DOHH2 (cell line): ENCODE measurements at regions not wholly inside any gene's neighbourhood (a gene's known extent, or its start where the extent isn't known, plus 50 kb on each side); places are given as distances from the start of the nearest gene placed in this dataset.

Experiments
- H3F3A ChIP-seq: fragments of 200-600 bp; sonication (generic), shearing (Covaris generic); 2 replicates; pipeline ENCODE4 v1.6.0; 2016; ENCODE audit warnings: antibody characterized with exemption, mild to moderate bottlenecking; ENCODE audit not compliant: control insufficient read depth, insufficient read depth
- H3K27ac ChIP-seq: fragments of 200-600 bp; sonication (generic); 2 replicates; pipeline ENCODE4 v1.5.1; 2014; ENCODE audit warnings: low read depth, mild to moderate bottlenecking, low read length, moderate library complexity
- H3K27me3 ChIP-seq: fragments of 200-600 bp; sonication (generic); 2 replicates; pipeline ENCODE4 v1.6.1; 2014; ENCODE audit warnings: mild to moderate bottlenecking, low read length, mixed read lengths; ENCODE audit not compliant: control insufficient read depth
- H3K36me3 ChIP-seq: fragments of 200-600 bp; sonication (generic); 2 replicates; pipeline ENCODE4 v1.6.1; 2014; ENCODE audit warnings: mild to moderate bottlenecking, low read length, moderate library complexity, mixed read lengths; ENCODE audit not compliant: control insufficient read depth
- H3K4me1 ChIP-seq: fragments of 200-600 bp; sonication (generic); 2 replicates; pipeline ENCODE4 v1.6.1; 2014; ENCODE audit warnings: mild to moderate bottlenecking, low read length, mixed read lengths; ENCODE audit not compliant: control insufficient read depth
- H3K4me2 ChIP-seq: fragments of 200-600 bp; sonication (generic); 2 replicates; pipeline ENCODE4 v1.6.0; 2014; ENCODE audit warnings: mild to moderate bottlenecking, low read length, moderate library complexity
- H3K4me3 ChIP-seq: fragments of 200-600 bp; sonication (generic); 2 replicates; pipeline ENCODE4 v1.5.1; 2014; ENCODE audit warnings: mild to moderate bottlenecking, low read length, mixed read lengths
- H3K79me2 ChIP-seq: fragments of 200-600 bp; sonication (generic); 2 replicates; pipeline ENCODE4 v1.6.1; 2014; ENCODE audit warnings: mild to moderate bottlenecking, low read length, mixed read lengths; ENCODE audit not compliant: control insufficient read depth
- H3K9me2 ChIP-seq: fragments of 200-600 bp; sonication (generic); replicated peaks from 2 replicates; pipeline ENCODE4 v1.6.1; 2014; ENCODE audit warnings: mild to moderate bottlenecking, low read length, mixed read lengths; ENCODE audit not compliant: control insufficient read depth
- H3K9me3 ChIP-seq: fragments of 200-600 bp; sonication (generic); 2 replicates; pipeline ENCODE4 v1.6.1; 2014; ENCODE audit warnings: antibody characterized with exemption, low read length, mixed read lengths; ENCODE audit not compliant: control insufficient read depth, insufficient read depth
- H4K20me1 ChIP-seq: fragments of 200-600 bp; sonication (generic); 2 replicates; pipeline ENCODE4 v1.6.0; 2014; ENCODE audit warnings: low read depth, mild to moderate bottlenecking, antibody characterized with exemption, low read length, moderate library complexity; ENCODE audit not compliant: control insufficient read depth, insufficient read depth
- EZH2phosphoT487 ChIP-seq: fragments of 200-600 bp; sonication (generic); IDR thresholded peaks from 2 replicates; pipeline ENCODE4 v1.6.1; 2017; ENCODE audit warnings: borderline replicate concordance, mild to moderate bottlenecking, antibody characterized with exemption, low read length, moderate library complexity, mixed read lengths
- TF ChIP-seq, protein P1 (sequence below): fragments of 200-600 bp; sonication (generic); IDR thresholded peaks from one replicate; pipeline ENCODE4 v1.5.1; 2014; ENCODE audit warnings: antibody characterized with exemption, mild to moderate bottlenecking, low read depth, low read length; ENCODE audit not compliant: poor library complexity, severe bottlenecking

DNA sequence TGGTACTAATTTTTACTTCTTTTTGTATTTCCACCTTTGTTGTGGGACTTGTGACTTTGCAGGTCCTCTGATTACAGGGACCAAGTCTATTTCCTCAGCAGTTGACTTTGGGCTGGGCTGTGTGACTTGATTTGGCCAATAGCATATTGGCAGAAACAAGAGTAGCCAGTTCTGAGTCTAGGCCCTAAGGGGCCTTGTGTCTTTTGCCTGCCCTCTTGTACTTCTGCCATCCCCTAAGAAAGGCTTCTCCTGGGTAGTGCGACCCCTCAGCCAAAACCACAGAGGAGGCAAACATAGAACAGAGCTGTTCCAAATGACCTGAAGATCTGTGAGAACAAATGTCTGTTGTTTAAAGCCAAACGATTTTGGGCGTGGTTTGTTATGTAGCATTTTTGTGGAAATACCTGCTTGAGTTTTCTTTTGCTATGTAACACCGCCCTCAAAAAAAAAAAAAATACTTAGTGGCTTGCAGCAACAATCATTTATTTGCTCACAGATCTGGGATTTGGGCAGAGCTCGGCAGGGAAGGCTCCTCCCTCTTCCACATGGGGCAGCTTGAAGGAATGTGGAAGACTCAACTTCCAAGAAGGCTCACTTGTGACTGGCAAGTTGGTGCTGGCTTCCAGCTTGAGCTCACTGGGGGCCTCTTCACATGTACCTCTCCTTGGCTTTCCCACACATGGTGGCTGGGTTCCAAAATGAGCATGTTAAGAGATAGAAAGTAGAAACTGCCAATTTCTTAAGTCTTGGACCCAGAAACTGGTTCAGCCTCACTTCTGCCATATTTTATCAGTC, 423.0 kb upstream of the CNKSR2 start:
- H3K36me3 ChIP-seq, result no peaks in the 10 kb centered on the region
- H3K4me3 ChIP-seq, result no peak overlapping the region
- H3K79me2 ChIP-seq, result no peaks in the 10 kb centered on the region
- no peaks in the 10 kb centered on the region for H3K4me1 ChIP-seq
- no peaks in the 10 kb centered on the region for H3K9me3 ChIP-seq
- no peak overlapping the region for H3K27ac ChIP-seq
- TF ChIP-seq, protein P1, sequence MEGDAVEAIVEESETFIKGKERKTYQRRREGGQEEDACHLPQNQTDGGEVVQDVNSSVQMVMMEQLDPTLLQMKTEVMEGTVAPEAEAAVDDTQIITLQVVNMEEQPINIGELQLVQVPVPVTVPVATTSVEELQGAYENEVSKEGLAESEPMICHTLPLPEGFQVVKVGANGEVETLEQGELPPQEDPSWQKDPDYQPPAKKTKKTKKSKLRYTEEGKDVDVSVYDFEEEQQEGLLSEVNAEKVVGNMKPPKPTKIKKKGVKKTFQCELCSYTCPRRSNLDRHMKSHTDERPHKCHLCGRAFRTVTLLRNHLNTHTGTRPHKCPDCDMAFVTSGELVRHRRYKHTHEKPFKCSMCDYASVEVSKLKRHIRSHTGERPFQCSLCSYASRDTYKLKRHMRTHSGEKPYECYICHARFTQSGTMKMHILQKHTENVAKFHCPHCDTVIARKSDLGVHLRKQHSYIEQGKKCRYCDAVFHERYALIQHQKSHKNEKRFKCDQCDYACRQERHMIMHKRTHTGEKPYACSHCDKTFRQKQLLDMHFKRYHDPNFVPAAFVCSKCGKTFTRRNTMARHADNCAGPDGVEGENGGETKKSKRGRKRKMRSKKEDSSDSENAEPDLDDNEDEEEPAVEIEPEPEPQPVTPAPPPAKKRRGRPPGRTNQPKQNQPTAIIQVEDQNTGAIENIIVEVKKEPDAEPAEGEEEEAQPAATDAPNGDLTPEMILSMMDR, result no peak
- no peak for TF ChIP-seq EZH2phosphoT487
- no peaks in the 10 kb centered on the region for H4K20me1 ChIP-seq
- H3K9me2 ChIP-seq, result no peaks in the 10 kb centered on the region
- no peak overlapping the region for H3K4me2 ChIP-seq
- H3F3A ChIP-seq, result no peaks in the 10 kb centered on the region
- H3K27me3 ChIP-seq, result no peaks in the 10 kb centered on the region

DNA sequence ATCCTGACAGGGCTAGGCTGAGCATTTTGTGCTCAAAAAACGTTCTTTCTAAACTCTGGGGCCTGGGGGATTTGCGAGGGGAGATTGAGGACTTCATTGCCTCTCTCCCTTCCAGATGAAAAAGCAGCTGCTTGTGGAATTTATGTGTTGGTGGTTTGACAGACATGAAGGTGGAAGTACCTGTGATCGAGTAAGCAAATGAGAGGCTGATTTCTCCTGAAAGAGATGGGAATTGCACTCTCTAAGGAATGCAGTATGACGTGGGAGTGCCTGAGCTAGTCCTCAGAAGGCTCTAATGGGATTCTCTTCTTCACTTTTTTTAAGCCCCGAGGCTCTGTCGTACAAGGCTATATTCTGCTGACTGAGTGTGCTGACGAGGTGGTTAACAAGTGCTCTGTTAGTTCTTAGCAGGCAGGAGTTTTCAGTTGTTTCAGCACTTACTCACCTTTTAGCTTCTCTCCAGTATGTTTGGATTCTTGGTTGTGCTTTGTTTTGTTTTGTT, 426.8 kb upstream of the CNKSR2 start:
- TF ChIP-seq EZH2phosphoT487, result no peak
- TF ChIP-seq, protein P1, result no peak
- Histone ChIP-seq H3F3A (no peaks in the 10 kb centered on the region), H3K27me3 (no peaks in the 10 kb centered on the region), H3K36me3 (no peaks in the 10 kb centered on the region), H3K4me1 (no peaks in the 10 kb centered on the region), H3K4me2 (no peak overlapping the region), H3K79me2 (no peaks in the 10 kb centered on the region), H4K20me1 (no peaks in the 10 kb centered on the region), H3K9me3 (no peaks in the 10 kb centered on the region), H3K4me3 (no peak overlapping the region), H3K9me2 (no peaks in the 10 kb centered on the region), H3K27ac (no peak overlapping the region)

DNA sequence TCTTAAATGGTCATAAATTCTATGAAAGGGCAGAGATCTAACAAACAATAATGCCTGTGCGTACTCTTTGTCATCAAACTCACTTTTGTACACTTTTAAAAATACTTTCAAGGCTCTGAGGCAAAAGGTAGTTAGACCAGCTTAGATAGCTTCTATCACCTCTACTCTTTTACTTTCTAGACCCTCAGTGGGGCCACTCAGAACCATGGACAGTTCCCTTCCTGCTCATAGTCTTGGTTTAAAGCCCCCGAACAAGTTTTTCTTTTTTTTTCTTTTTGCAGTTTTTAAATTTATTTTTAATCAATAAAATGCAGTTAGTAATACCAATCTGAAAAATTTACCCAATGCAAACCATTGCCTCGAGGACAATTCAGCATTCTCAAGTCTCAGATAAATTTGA, 460.5 kb upstream of the CNKSR2 start:
- Histone ChIP-seq H3K27ac (no peak overlapping the region), H3K4me2 (no peak overlapping the region), H3K79me2 (no peaks in the 10 kb centered on the region), H3K27me3 (no peaks in the 10 kb centered on the region), H3K4me1 (no peaks in the 10 kb centered on the region), H3K9me2 (no peaks in the 10 kb centered on the region), H4K20me1 (no peaks in the 10 kb centered on the region), H3K9me3 (no peaks in the 10 kb centered on the region), H3F3A (no peaks in the 10 kb centered on the region), H3K4me3 (no peak overlapping the region), H3K36me3 (no peaks in the 10 kb centered on the region)
- no peak for TF ChIP-seq EZH2phosphoT487
- TF ChIP-seq, protein P1, result no peak
